ENCODE measurements at regions not wholly inside any gene's neighbourhood (a gene's known extent, or its start where the extent isn't known, plus 50 kb on each side); places are given as distances from the start of the nearest gene placed in this dataset.

DNA sequence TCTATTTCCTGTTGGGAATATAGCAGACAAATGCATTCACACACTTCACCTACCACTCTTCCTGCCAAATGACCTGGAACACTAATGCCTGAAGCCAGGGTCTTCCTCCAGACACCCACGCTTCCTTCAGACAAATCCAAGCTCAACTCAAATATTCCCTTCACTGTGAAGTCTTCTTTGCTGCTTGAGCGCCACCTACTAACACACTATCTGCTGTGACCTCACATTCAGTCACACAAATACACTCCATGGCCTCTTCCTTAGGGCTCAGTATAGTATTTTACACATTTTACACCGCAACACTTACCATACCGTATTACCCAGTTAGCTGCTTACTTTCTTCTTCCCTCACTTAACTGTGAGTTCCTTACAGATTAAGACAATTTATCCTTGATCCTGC, 149.4 kb downstream of the SHOX2 start:
- TF ChIP-seq POLR2AphosphoS5 (IDR thresholded peaks at IDR 0.05; ENCODE audit: low read depth, low read length): no peak
- TF ChIP-seq FOXP2 (optimal IDR thresholded peaks at IDR 0.05; ENCODE audit: borderline replicate concordance, extremely low read depth, extremely low read length, insufficient read depth): no peak
- TF ChIP-seq, protein P1, sequence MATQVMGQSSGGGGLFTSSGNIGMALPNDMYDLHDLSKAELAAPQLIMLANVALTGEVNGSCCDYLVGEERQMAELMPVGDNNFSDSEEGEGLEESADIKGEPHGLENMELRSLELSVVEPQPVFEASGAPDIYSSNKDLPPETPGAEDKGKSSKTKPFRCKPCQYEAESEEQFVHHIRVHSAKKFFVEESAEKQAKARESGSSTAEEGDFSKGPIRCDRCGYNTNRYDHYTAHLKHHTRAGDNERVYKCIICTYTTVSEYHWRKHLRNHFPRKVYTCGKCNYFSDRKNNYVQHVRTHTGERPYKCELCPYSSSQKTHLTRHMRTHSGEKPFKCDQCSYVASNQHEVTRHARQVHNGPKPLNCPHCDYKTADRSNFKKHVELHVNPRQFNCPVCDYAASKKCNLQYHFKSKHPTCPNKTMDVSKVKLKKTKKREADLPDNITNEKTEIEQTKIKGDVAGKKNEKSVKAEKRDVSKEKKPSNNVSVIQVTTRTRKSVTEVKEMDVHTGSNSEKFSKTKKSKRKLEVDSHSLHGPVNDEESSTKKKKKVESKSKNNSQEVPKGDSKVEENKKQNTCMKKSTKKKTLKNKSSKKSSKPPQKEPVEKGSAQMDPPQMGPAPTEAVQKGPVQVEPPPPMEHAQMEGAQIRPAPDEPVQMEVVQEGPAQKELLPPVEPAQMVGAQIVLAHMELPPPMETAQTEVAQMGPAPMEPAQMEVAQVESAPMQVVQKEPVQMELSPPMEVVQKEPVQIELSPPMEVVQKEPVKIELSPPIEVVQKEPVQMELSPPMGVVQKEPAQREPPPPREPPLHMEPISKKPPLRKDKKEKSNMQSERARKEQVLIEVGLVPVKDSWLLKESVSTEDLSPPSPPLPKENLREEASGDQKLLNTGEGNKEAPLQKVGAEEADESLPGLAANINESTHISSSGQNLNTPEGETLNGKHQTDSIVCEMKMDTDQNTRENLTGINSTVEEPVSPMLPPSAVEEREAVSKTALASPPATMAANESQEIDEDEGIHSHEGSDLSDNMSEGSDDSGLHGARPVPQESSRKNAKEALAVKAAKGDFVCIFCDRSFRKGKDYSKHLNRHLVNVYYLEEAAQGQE (IDR thresholded peaks at IDR 0.05; ENCODE audit: insufficient read depth in 1 of 2, low read depth in 2 of 2, low read length in 2 of 2): no peak
- TF ChIP-seq TAF1 (IDR thresholded peaks at IDR 0.05; ENCODE audit: borderline replicate concordance, insufficient read depth, low read length): no peak
- TF ChIP-seq SIN3A (IDR thresholded peaks at IDR 0.05; ENCODE audit: borderline replicate concordance, insufficient read depth, low read length): no peak

DNA sequence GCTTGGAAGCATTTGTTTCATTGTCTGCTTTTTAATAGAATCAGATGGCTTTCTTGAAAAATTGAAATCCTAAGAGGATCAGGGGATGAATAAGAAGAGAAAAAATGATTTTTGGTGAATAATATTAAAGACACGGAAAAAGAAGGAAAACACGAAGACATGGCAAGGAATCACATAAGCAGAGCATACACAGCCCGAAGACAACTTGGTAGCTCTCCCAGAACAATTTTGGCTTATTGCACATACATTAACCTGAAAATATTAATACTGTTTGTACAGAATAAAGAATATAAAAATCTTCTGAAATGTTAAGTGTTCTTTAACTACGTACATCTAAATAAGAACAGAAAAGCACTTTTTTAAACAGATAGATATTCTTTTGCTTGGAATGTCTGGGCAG, 150.0 kb downstream of the SHOX2 start:
- TF ChIP-seq SIN3A (IDR thresholded peaks at IDR 0.05; ENCODE audit: borderline replicate concordance, insufficient read depth, low read length) (no peak), TAF1 (IDR thresholded peaks at IDR 0.05; ENCODE audit: borderline replicate concordance, insufficient read depth, low read length) (no peak), POLR2AphosphoS5 (IDR thresholded peaks at IDR 0.05; ENCODE audit: low read depth, low read length) (no peak)

DNA sequence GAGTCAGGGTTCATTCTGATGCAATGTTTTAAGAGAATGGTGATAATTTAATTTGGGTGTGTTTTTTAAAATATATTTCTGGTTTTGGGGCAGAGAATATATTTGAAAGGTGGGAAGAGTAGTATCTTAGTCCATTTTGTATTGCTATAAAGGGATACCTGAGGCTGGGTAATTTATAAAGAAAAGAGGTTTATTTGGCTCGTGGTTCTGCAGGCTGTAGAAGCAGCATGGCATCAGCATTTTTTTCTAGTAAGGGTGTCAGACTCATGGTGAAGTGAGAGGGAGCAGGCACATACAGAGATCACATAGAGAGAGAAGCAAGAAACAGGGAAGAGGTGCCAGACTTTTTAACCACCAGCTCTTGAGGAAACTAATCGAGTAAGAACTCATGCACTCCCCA, 152.7 kb downstream of the SHOX2 start:
- TF ChIP-seq POLR2AphosphoS5 (IDR thresholded peaks at IDR 0.05; ENCODE audit: low read depth, low read length): no peak
- TF ChIP-seq FOXP2 (optimal IDR thresholded peaks at IDR 0.05; ENCODE audit: borderline replicate concordance, extremely low read depth, extremely low read length, insufficient read depth): no peak
- TF ChIP-seq TAF1 (IDR thresholded peaks at IDR 0.05; ENCODE audit: borderline replicate concordance, insufficient read depth, low read length): no peak
- no peak for TF ChIP-seq SIN3A (IDR thresholded peaks at IDR 0.05; ENCODE audit: borderline replicate concordance, insufficient read depth, low read length)
- TF ChIP-seq, protein P1 (IDR thresholded peaks at IDR 0.05; ENCODE audit: insufficient read depth in 1 of 2, low read depth in 2 of 2, low read length in 2 of 2): no peak

DNA sequence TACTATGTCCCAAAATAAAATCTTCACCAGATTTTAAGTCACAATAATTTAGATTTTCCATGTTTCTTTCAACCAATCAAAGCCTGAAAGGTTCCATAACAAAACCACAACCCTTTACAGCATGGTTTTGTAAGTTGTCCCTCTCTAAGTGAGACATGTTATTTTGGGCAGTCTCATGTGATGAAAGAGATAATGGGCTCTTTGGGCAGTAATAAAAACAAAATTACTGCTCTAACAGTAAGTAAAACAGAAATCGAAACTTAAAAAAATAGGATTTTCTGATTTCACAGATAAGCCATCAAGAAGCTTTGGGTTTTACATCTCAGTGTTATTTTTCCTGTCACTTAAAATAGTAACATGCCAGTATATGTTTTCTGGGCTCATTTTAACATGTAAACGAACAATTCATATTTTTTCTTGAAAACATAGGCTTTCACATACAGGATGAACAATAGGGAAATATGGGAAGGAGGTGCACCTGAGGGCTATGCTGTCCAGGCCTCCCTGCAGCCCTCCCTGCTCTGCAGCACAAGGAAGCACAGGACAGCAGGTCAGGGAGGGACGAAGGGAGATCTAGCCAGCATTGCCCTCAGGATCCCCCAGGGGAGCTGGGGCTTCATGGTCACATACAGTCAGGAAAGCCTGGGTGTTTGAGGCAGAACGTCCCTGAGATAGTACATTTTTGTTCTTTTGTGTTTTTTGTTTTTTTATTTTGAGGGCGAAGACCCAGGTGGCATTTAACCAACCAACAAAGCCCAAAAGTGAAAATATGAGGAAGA, 157.4 kb downstream of the SHOX2 start:
- TF ChIP-seq TAF1 (IDR thresholded peaks at IDR 0.05; ENCODE audit: borderline replicate concordance, insufficient read depth, low read length) (no peak), FOXP2 (optimal IDR thresholded peaks at IDR 0.05; ENCODE audit: borderline replicate concordance, extremely low read depth, extremely low read length, insufficient read depth) (no peak), POLR2AphosphoS5 (IDR thresholded peaks at IDR 0.05; ENCODE audit: low read depth, low read length) (no peak), SIN3A (IDR thresholded peaks at IDR 0.05; ENCODE audit: borderline replicate concordance, insufficient read depth, low read length) (no peak)
- TF ChIP-seq, protein P1 (IDR thresholded peaks at IDR 0.05; ENCODE audit: insufficient read depth in 1 of 2, low read depth in 2 of 2, low read length in 2 of 2): no peak

DNA sequence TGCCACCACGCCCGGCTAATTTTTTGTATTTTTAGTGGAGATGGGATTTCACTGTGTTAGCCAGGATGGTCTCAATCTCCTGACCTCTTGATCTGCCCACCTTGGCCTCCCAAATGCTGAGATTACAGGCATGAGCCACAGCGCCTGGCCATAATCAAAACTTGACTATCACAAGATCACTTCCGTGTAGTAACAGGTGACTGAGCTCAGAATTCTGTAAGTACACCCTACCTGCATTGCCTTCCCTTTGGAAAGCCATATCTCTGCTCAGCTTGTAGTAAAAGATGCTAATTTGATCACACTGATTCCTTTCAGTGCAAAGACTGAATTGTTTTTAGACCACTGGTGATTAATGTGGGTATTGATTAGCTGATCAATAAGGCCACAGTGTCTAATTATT, 167.1 kb downstream of the SHOX2 start:
- TF ChIP-seq, protein P1 (IDR thresholded peaks at IDR 0.05; ENCODE audit: insufficient read depth in 1 of 2, low read depth in 2 of 2, low read length in 2 of 2): no peak
- TF ChIP-seq FOXP2 (optimal IDR thresholded peaks at IDR 0.05; ENCODE audit: borderline replicate concordance, extremely low read depth, extremely low read length, insufficient read depth) (no peak), POLR2AphosphoS5 (IDR thresholded peaks at IDR 0.05; ENCODE audit: low read depth, low read length) (no peak), SIN3A (IDR thresholded peaks at IDR 0.05; ENCODE audit: borderline replicate concordance, insufficient read depth, low read length) (no peak), TAF1 (IDR thresholded peaks at IDR 0.05; ENCODE audit: borderline replicate concordance, insufficient read depth, low read length) (no peak)
